DND-41 (cell line): ENCODE measurements at regions not wholly inside any gene's neighbourhood (a gene's known extent, or its start where the extent isn't known, plus 50 kb on each side); places are given as distances from the start of the nearest gene placed in this dataset.

ENCODE experiments used
- CTCF ChIP-seq: IDR thresholded peaks from 2 replicates; pipeline ENCODE4 v1.5.1; 2012; ENCODE audit warnings: borderline replicate concordance, low read length, moderate library complexity, mild to moderate bottlenecking; ENCODE audit not compliant: poor library complexity, severe bottlenecking; ENCODE audit errors: extremely low read depth
- EZH2 ChIP-seq: IDR thresholded peaks from 3 replicates; pipeline ENCODE4 v1.6.1; 2012; ENCODE audit warnings: borderline replicate concordance, low read depth, mild to moderate bottlenecking, moderate library complexity, low read length, inconsistent platforms; ENCODE audit not compliant: severe bottlenecking

GRCh38 chr10:77715536-77715935, 77.9 kb upstream of the KCNMA1 start:
- TF ChIP-seq CTCF, result no peak
- TF ChIP-seq EZH2, result no peak
